HepG2 (cell line): ENCODE measurements at regions not wholly inside any gene's neighbourhood (a gene's known extent, or its start where the extent isn't known, plus 50 kb on each side); places are given as distances from the start of the nearest gene placed in this dataset.

Source experiments
- CBFB ChIP-seq: sonication (generic); formaldehyde crosslinking; IDR thresholded peaks from 2 replicates; pipeline ENCODE4 v1.4.0; 2020; ENCODE audit warnings: missing genetic modification reagents
- CTCF ChIP-seq: sonication (generic); formaldehyde crosslinking; IDR thresholded peaks from 2 replicates; pipeline ENCODE4 v1.5.0; 2020; ENCODE audit warnings: mild to moderate bottlenecking, missing genetic modification reagents, moderate library complexity
- GMEB1 ChIP-seq: sonication (generic); formaldehyde crosslinking; IDR thresholded peaks from 2 replicates; pipeline ENCODE4 v1.5.1; 2020; ENCODE audit warnings: missing genetic modification reagents, mild to moderate bottlenecking, borderline replicate concordance
- HMG20A ChIP-seq: IDR thresholded peaks from 2 replicates; pipeline ENCODE4 v1.6.1; 2016; ENCODE audit warnings: borderline replicate concordance
- KLF9 ChIP-seq: IDR thresholded peaks from 2 replicates; pipeline ENCODE4 v1.6.1; 2016; ENCODE audit warnings: low read depth
- MAX ChIP-seq: IDR thresholded peaks from 2 replicates; pipeline ENCODE4 v1.6.1; 2012; ENCODE audit warnings: inconsistent platforms
- NAIF1 ChIP-seq: sonication (generic); formaldehyde crosslinking; IDR thresholded peaks from 2 replicates; pipeline ENCODE4 v1.5.0; 2020; ENCODE audit warnings: mild to moderate bottlenecking, missing genetic modification reagents, borderline replicate concordance
- POLR2AphosphoS2 ChIP-seq: IDR thresholded peaks from 2 replicates; pipeline ENCODE4 v1.6.1; 2011; ENCODE audit warnings: low read depth, low read length, improper control_type of control experiment
- PTBP1 ChIP-seq: fragments of 200-400 bp; formaldehyde crosslinking; IDR thresholded peaks from 2 replicates; pipeline ENCODE4 v1.6.1; 2018; ENCODE audit warnings: low read length, low read depth; ENCODE audit not compliant: poor library complexity, severe bottlenecking
- SP1 ChIP-seq, 2 experiments: fragments of 450-650 bp in 1 of 2; sonication (generic) in 1 of 2; formaldehyde crosslinking in 1 of 2; IDR thresholded peaks; 2 replicates each; pipeline versions ENCODE4 v1.4.0 to v1.6.1; 2016 to 2020; ENCODE audit warnings: missing genetic modification reagents in 1 of 2
- TCF7 ChIP-seq: sonication (generic); IDR thresholded peaks from 2 replicates; pipeline ENCODE4 v1.6.1; 2016; ENCODE audit warnings: antibody characterized with exemption, low read depth
- TF ChIP-seq, protein P1 (sequence below): IDR thresholded peaks from 2 replicates; pipeline ENCODE4 v1.6.1; 2012; ENCODE audit warnings: low read length, improper control_type of control experiment

DNA sequence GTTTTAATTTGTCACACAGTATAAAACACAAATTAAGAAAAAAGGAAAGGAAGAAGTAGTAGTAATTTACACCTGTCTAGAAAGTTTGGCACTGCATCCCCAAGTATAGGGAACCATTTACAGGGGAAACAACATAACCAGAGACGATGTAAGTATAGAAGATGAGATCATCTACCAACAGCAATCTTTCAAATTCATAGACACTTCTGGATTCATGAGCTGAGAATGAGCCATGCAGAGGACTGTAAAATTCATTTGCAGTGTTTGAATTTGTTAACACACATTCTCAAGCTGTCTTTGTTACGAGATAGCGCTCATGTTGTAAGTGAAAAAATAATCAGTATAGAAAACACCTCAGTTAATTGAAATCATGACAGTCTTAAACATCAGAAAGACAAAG is 337.0 kb upstream of the MEOX2 start:
- TF ChIP-seq POLR2AphosphoS2, result no peak
- no peak for TF ChIP-seq CBFB
- TF ChIP-seq CTCF (CRISPR knock-in tag), result no peak
- TF ChIP-seq MAX, result no peak
- TF ChIP-seq PTBP1, result no peak
- TF ChIP-seq, protein P1, sequence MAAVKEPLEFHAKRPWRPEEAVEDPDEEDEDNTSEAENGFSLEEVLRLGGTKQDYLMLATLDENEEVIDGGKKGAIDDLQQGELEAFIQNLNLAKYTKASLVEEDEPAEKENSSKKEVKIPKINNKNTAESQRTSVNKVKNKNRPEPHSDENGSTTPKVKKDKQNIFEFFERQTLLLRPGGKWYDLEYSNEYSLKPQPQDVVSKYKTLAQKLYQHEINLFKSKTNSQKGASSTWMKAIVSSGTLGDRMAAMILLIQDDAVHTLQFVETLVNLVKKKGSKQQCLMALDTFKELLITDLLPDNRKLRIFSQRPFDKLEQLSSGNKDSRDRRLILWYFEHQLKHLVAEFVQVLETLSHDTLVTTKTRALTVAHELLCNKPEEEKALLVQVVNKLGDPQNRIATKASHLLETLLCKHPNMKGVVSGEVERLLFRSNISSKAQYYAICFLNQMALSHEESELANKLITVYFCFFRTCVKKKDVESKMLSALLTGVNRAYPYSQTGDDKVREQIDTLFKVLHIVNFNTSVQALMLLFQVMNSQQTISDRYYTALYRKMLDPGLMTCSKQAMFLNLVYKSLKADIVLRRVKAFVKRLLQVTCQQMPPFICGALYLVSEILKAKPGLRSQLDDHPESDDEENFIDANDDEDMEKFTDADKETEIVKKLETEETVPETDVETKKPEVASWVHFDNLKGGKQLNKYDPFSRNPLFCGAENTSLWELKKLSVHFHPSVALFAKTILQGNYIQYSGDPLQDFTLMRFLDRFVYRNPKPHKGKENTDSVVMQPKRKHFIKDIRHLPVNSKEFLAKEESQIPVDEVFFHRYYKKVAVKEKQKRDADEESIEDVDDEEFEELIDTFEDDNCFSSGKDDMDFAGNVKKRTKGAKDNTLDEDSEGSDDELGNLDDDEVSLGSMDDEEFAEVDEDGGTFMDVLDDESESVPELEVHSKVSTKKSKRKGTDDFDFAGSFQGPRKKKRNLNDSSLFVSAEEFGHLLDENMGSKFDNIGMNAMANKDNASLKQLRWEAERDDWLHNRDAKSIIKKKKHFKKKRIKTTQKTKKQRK, result no peak
- no peak for TF ChIP-seq KLF9 (CRISPR knock-in tag)
- TF ChIP-seq TCF7, result no peak
- no peak for TF ChIP-seq SP1 (IDR thresholded peaks at IDR 0.05)
- no peak for TF ChIP-seq SP1 (CRISPR knock-in tag; IDR thresholded peaks at IDR 0.05)
- no peak for TF ChIP-seq NAIF1 (CRISPR knock-in tag)
- TF ChIP-seq HMG20A (CRISPR knock-in tag), result no peak
- TF ChIP-seq GMEB1 (CRISPR knock-in tag), result no peak
